ENCODE measurements at regions not wholly inside any gene's neighbourhood (a gene's known extent, or its start where the extent isn't known, plus 50 kb on each side); places are given as distances from the start of the nearest gene placed in this dataset.

DNA sequence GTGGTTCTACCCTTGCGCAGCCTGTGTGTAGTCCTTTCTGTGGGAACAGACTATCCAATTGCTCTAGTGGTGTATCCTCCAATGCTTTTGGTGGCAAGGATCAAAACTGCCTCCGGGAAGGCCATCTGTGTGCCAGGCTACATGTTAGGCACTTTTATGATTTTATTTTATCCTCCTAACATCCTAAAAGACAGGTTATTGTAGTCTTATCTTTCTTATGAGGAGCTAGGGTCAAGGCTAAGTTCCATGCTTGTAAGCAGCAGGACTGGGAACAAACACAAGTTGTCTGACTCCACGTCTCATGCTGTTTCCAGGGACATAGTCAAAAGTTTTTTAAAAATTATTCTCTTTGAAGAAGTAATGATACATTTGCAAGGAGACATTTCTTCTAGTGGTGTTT is 278.7 kb upstream of the ADAMTSL1 start:
- TF ChIP-seq, protein P1, sequence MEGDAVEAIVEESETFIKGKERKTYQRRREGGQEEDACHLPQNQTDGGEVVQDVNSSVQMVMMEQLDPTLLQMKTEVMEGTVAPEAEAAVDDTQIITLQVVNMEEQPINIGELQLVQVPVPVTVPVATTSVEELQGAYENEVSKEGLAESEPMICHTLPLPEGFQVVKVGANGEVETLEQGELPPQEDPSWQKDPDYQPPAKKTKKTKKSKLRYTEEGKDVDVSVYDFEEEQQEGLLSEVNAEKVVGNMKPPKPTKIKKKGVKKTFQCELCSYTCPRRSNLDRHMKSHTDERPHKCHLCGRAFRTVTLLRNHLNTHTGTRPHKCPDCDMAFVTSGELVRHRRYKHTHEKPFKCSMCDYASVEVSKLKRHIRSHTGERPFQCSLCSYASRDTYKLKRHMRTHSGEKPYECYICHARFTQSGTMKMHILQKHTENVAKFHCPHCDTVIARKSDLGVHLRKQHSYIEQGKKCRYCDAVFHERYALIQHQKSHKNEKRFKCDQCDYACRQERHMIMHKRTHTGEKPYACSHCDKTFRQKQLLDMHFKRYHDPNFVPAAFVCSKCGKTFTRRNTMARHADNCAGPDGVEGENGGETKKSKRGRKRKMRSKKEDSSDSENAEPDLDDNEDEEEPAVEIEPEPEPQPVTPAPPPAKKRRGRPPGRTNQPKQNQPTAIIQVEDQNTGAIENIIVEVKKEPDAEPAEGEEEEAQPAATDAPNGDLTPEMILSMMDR (IDR thresholded peaks at IDR 0.05), result no peak
- TF ChIP-seq POLR2A (IDR thresholded peaks at IDR 0.05), result no peak

Measured in esophagus squamous epithelium (tissue), 4 donors.